HFF-Myc (cell line): ENCODE measurements at regions not wholly inside any gene's neighbourhood (a gene's known extent, or its start where the extent isn't known, plus 50 kb on each side); places are given as distances from the start of the nearest gene placed in this dataset.
"Not testable (repeated sequence)": the region's sequence is repeated elsewhere in the genome, so short reads cannot be mapped to it uniquely, and the experiment has no call there.

Source experiments
- DNase-seq: peaks from one replicate; pipeline ENCODE4 v3.0.0-alpha.2; 2011; ENCODE audit warnings: low read depth; ENCODE audit errors: extremely low read depth
- H3K4me3 ChIP-seq: replicated peaks from 2 replicates; pipeline ENCODE4 v1.5.1; 2011; ENCODE audit warnings: low read depth, mild to moderate bottlenecking, control low read depth, low read length
- CTCF ChIP-seq: IDR thresholded peaks from 2 replicates; pipeline ENCODE4 v1.5.1; 2012; ENCODE audit warnings: mild to moderate bottlenecking, low read depth, low read length, control low read depth; ENCODE audit errors: missing control alignments

DNA sequence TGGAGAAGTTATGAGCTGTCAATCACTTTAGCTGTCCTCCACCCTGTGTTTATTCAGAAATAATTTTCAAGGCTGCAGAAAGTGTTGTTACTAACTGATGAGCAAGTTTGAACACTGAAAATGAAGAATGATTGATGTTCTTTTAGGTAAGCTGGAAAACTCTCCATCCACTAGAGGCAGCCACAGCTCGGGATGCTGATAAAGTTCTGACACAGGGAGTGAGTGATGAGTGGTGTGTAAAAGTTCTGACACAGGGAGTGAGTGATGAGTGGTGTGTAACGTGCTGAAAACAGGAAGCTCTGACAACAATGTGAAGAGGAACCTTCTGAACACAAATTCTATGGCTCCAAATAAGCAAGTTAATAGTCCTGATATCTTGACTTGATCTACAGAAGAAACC is 197.5 kb upstream of the PTBP2 start:
- DNase-seq: no peak
- H3K4me3 ChIP-seq: no peak overlapping the region
- no peak for TF ChIP-seq CTCF

GRCh38 chr1:96525657-96526557 is 195.7 kb upstream of the PTBP2 start:
- H3K4me3 ChIP-seq: no peak overlapping the region
- DNase-seq: no peak
- no peak for TF ChIP-seq CTCF

DNA sequence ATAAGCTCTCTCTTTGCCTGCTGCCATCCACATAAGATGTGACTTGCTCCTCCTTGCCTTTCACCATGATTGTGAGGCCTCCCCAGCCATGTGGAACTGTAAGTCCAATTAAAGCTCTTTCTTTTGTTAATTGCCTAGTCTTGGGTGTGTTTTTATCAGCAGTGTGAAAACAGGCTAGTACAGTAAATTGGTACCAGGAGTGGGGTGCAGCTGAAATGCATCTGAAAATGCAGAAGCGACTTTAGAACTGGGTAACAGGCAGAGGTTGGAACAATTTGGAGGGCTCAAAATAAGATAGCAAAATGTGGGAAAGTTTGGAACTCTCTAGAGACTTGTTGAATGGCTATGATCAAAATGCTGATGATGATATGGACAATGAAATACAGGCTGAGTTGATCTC is 192.9 kb upstream of the PTBP2 start:
- not testable (repeated sequence) for H3K4me3 ChIP-seq, DNase-seq

DNA sequence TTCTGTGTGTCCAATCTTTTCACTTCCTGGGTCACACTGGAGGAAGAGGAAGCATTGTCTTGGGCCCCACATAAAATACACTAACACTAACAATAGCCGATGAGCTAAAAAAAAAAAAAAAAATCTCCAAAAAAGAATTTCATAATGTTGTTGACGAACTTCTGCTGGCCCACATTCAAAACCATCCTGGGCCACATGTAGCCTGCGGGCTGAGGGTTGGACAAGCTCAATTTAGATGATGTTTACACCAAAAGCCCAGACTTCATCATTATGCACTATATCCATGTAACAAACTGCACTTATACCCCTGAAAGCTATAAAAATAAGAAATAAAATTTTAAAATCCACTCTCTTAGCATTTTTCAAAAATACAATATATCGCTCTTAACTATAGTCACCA is 187.8 kb upstream of the PTBP2 start:
- TF ChIP-seq CTCF: no peak

DNA sequence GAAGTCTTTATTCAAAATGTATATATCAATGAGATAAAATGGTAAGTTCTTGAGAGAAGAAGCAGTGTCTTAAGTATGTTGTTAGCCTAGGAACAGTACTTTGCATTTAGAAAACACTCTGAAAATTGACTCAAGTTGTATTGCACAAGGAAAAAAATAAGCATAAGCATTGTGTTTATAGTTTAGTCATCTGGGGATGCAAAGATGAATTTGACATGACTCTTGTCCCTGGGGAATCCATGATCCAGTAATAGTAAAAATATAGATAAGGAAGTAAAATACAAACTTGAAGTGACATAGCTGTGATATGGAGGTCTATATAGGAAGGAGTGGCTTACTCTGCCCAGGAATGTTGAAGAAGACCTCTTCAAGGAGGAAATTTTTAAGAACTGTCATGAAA is 185.0 kb upstream of the PTBP2 start:
- no peak overlapping the region for H3K4me3 ChIP-seq
- no peak for DNase-seq
- no peak for TF ChIP-seq CTCF

More for the DNA sequence above, 187.8 kb upstream of the PTBP2 start:
- DNase-seq: no peak
- no peak overlapping the region for H3K4me3 ChIP-seq

GRCh38 chr1:96538111-96538641 is 183.4 kb upstream of the PTBP2 start:
- TF ChIP-seq CTCF: peak; percentile 21
- H3K4me3 ChIP-seq: no peak overlapping the region
- DNase-seq: peak; percentile 62

DNA sequence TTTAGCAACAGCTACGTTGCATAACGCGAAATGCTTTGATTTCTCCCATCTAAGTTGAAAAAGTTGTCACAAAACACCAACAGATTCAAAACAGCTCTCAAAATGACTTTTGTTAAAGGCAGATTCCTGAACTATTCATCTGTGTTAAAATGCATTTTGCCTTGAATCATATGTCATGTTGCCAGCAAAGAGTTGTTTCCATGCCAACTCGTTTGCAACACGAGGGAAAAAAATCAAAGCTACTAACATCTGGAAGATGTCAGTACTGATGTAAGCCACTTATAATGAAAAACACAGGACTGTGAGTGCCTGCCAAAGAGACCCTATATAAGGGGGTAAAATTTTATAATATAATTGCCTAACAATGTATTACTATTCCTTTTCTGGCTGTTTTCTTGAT is 182.7 kb upstream of the PTBP2 start:
- DNase-seq: peak; percentile 93
- no peak for TF ChIP-seq CTCF
- H3K4me3 ChIP-seq: no peak overlapping the region
